Adrenal gland (tissue), 5 donors: ENCODE measurements at regions not wholly inside any gene's neighbourhood (a gene's known extent, or its start where the extent isn't known, plus 50 kb on each side); places are given as distances from the start of the nearest gene placed in this dataset.

Source experiments
- POLR2A ChIP-seq, 2 donors: fragments of 450-650 bp; IDR thresholded peaks; one replicate each; pipeline ENCODE4 v1.6.1; 2017; ENCODE audit warnings: antibody characterized with exemption in 2 of 2, mild to moderate bottlenecking in 2 of 2, moderate library complexity in 1 of 2
- TF ChIP-seq, protein P1 (sequence below), 6 experiments: fragments of 450-650 bp in 4 of 6; fragments of 200-600 bp in 2 of 6; sonication (generic) in 1 of 6; IDR thresholded peaks; 1 replicate in 5 of 6; 2 replicates in 1 of 6; pipeline versions ENCODE4 v1.5.1 to v1.8.0; 2016 to 2021; ENCODE audit warnings: antibody characterized with exemption in 6 of 6, mild to moderate bottlenecking in 2 of 6, moderate library complexity in 1 of 6
- donor health status: DM: no; HTN: no; CAD: no.

DNA sequence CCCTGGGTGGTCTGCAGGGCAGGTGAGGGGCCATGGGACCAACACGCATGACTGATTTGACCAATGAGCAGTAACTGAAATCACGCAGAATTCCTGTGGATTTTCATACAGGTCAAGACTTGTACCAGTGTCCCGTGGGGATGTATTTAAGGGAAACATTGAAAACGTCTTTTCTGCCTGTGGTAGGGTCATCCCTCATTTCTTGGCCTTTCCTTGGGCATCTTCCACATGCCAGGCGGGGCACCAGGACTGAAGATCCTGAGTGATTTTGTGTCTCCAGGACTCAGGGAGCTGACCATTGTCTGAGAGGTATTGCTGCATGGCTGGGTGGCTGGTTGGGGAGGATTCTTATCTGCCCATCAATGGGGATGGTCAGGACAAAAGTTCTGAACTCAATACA is 289.0 kb downstream of the GLRX3 start:
- TF ChIP-seq POLR2A (IDR thresholded peaks at IDR 0.05) = no peak
- TF ChIP-seq, protein P1, sequence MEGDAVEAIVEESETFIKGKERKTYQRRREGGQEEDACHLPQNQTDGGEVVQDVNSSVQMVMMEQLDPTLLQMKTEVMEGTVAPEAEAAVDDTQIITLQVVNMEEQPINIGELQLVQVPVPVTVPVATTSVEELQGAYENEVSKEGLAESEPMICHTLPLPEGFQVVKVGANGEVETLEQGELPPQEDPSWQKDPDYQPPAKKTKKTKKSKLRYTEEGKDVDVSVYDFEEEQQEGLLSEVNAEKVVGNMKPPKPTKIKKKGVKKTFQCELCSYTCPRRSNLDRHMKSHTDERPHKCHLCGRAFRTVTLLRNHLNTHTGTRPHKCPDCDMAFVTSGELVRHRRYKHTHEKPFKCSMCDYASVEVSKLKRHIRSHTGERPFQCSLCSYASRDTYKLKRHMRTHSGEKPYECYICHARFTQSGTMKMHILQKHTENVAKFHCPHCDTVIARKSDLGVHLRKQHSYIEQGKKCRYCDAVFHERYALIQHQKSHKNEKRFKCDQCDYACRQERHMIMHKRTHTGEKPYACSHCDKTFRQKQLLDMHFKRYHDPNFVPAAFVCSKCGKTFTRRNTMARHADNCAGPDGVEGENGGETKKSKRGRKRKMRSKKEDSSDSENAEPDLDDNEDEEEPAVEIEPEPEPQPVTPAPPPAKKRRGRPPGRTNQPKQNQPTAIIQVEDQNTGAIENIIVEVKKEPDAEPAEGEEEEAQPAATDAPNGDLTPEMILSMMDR (IDR thresholded peaks at IDR 0.05) = no peak
